ENCODE measurements at regions not wholly inside any gene's neighbourhood (a gene's known extent, or its start where the extent isn't known, plus 50 kb on each side); places are given as distances from the start of the nearest gene placed in this dataset.

GRCh38 chr19:57016491-57016890 lies 103.3 kb upstream of the USP29 start:
- TF ChIP-seq CTCF (IDR thresholded peaks at IDR 0.05; ENCODE audit: low read length) (no peak), EZH2phosphoT487 (IDR thresholded peaks at IDR 0.05; ENCODE audit: low read length) (no peak)
